HepG2 (cell line): ENCODE measurements at regions not wholly inside any gene's neighbourhood (a gene's known extent, or its start where the extent isn't known, plus 50 kb on each side); places are given as distances from the start of the nearest gene placed in this dataset.
"Not testable (repeated sequence)": the region's sequence is repeated elsewhere in the genome, so short reads cannot be mapped to it uniquely, and the experiment has no call there.

Experiments
- ATAC-seq: fragments of 200-7000 bp; cut with Tn5 transposase; 3 replicates; pipeline ENCODE4 v1.9.1; 2020; ENCODE audit warnings: mild to moderate bottlenecking, moderate library complexity
- BruUV-seq: library from RNA; stranded (reverse); fragments of 400-500 nt; replicated peaks from 2 replicates; lab custom pipeline; 2021; lab: Mats Ljungman, UMichigan
- CTCF ChIA-PET: fragments of 300-600 bp; formaldehyde crosslinking; extraction: SDS; loops from one replicate; lab custom pipeline; 2021; ENCODE audit warnings: low total read pairs, inconsistent platforms, low intra/inter-chr PET ratio; lab: Yijun Ruan, JAX
- POLR2A ChIA-PET: fragments of 350-600 bp; sonication (Branson Sonifier 250); formaldehyde crosslinking; loops from one replicate; lab custom pipeline; 2020; ENCODE audit warnings: antibody characterized with exemption, inconsistent platforms; lab: Yijun Ruan, JAX
- DNase-seq: peaks from one replicate; pipeline ENCODE4 v3.0.0-alpha.2; 2015; ENCODE audit warnings: low spot score
- FAIRE-seq: peaks from 3 replicates; lab custom pipeline; 2011; peaks lifted over from hg19 to GRCh38; lab: Jason Lieb, UNC
- H2AFZ ChIP-seq: one replicate; pipeline ENCODE4 v1.6.1; 2011; ENCODE audit warnings: low read length, inconsistent platforms
- H3K27ac ChIP-seq: fragments of 300-600 bp; 3 replicates; pipeline ENCODE4 v1.8.0; 2011; ENCODE audit warnings: mixed run types, mild to moderate bottlenecking, mixed read lengths, low read length, inconsistent platforms; ENCODE audit not compliant: insufficient read depth; ENCODE audit errors: extremely low read length
- H3K27me3 ChIP-seq, 2 experiments: fragments of 200-600 bp in 1 of 2; 2 replicates in 1 of 2; 3 replicates in 1 of 2; pipeline versions ENCODE4 v1.6.0 to v1.8.0; 2011; ENCODE audit warnings: low read length in 2 of 2, mild to moderate bottlenecking in 2 of 2, moderate library complexity in 2 of 2, inconsistent platforms in 1 of 2; ENCODE audit not compliant: insufficient read depth in 2 of 2, control insufficient read depth in 1 of 2
- H3K36me3 ChIP-seq, 2 experiments: fragments of 200-600 bp in 1 of 2; replicated peaks in 1 of 2; 2 replicates in 1 of 2; 3 replicates in 1 of 2; pipeline versions ENCODE4 v1.5.1 to v1.8.0; 2011; ENCODE audit warnings: low read length in 2 of 2, inconsistent platforms in 1 of 2; ENCODE audit not compliant: insufficient read depth in 2 of 2, control insufficient read depth in 1 of 2
- H3K4me1 ChIP-seq: 2 replicates; pipeline ENCODE4 v1.5.1; 2012; ENCODE audit warnings: low read length, inconsistent platforms; ENCODE audit not compliant: insufficient read depth
- H3K4me2 ChIP-seq: 2 replicates; pipeline ENCODE4 v1.6.0; 2011; ENCODE audit warnings: low read depth, low read length, inconsistent platforms
- H3K4me3 ChIP-seq, 3 experiments: fragments of 200-600 bp in 1 of 3; sonication (generic), shearing (Covaris generic) in 1 of 3; replicated peaks in 1 of 3; 2 replicates each; pipeline ENCODE4 v1.5.1; 2011 to 2016; ENCODE audit warnings: low read length in 3 of 3, inconsistent platforms in 2 of 3, low read depth in 2 of 3, mild to moderate bottlenecking in 2 of 3, control low read depth in 1 of 3, mixed read lengths in 1 of 3; ENCODE audit not compliant: insufficient read depth in 1 of 3
- H3K79me2 ChIP-seq: one replicate; pipeline ENCODE4 v1.6.1; 2011; ENCODE audit warnings: low read length, inconsistent platforms; ENCODE audit not compliant: insufficient read depth
- H3K9ac ChIP-seq: 2 replicates; pipeline ENCODE4 v1.6.0; 2011; ENCODE audit warnings: mild to moderate bottlenecking, low read depth, low read length, inconsistent platforms; ENCODE audit not compliant: insufficient read depth
- H3K9me3 ChIP-seq: 2 replicates; pipeline ENCODE4 v1.5.1; 2012; ENCODE audit warnings: mild to moderate bottlenecking, low read length
- H4K20me1 ChIP-seq: 2 replicates; pipeline ENCODE4 v1.6.0; 2011; ENCODE audit warnings: inconsistent platforms, mild to moderate bottlenecking, low read length, moderate library complexity; ENCODE audit not compliant: insufficient read depth
- PAF1 ChIP-seq: IDR thresholded peaks from 2 replicates; pipeline ENCODE4 v1.6.1; 2016; ENCODE audit warnings: missing genetic modification reagents, missing compliant biosample characterization
- SNRNP70 ChIP-seq: fragments of 200-400 bp; formaldehyde crosslinking; IDR thresholded peaks from 2 replicates; pipeline ENCODE4 v1.6.1; 2017; ENCODE audit warnings: mild to moderate bottlenecking, low read depth, low read length, moderate library complexity
- TGIF2 ChIP-seq: IDR thresholded peaks from 2 replicates; pipeline ENCODE4 v1.6.1; 2016; ENCODE audit warnings: control low read depth, missing compliant biosample characterization
- WGBS: methylation state at CpG from one replicate; pipeline ENCODE4 v1.1.6; 2017; ENCODE audit warnings: low lambda C conversion rate; 5-methylcytosine and 5-hydroxymethylcytosine counted together
- in situ Hi-C: cut with HindIII; loops from 2 replicates; pipeline ENCODE4 v1.10.0; 2017; ENCODE audit warnings: low pct_unique_long_range_greater_than_20kb; ENCODE audit not compliant: extremely low pct_ligation_motif_present
- intact Hi-C: fragments of 100-400 bp; cut with micrococcal nuclease; formaldehyde crosslinking; loops from one replicate; pipeline ENCODE4 v1.10.0; 2022; ENCODE audit not compliant: unreplicated experiment
- TF ChIP-seq, protein P1 (sequence below): conservative IDR thresholded peaks from 2 replicates; pipeline ENCODE4 v1.6.1; 2018; ENCODE audit warnings: missing genetic modification reagents
- TF ChIP-seq, protein P2 (sequence below): sonication (generic); formaldehyde crosslinking; IDR thresholded peaks from 2 replicates; pipeline ENCODE4 v1.8.1; 2023; ENCODE audit warnings: missing genetic modification reagents, inconsistent platforms, borderline replicate concordance
- TF ChIP-seq, protein P3 (sequence below): sonication (generic); formaldehyde crosslinking; IDR thresholded peaks from 2 replicates; pipeline ENCODE4 v1.4.0; 2020; ENCODE audit warnings: missing genetic modification reagents, mild to moderate bottlenecking, borderline replicate concordance

- TF ChIP-seq TGIF2 (CRISPR knock-in tag): no peak
- TF ChIP-seq SNRNP70: no peak
- TF ChIP-seq, protein P1, sequence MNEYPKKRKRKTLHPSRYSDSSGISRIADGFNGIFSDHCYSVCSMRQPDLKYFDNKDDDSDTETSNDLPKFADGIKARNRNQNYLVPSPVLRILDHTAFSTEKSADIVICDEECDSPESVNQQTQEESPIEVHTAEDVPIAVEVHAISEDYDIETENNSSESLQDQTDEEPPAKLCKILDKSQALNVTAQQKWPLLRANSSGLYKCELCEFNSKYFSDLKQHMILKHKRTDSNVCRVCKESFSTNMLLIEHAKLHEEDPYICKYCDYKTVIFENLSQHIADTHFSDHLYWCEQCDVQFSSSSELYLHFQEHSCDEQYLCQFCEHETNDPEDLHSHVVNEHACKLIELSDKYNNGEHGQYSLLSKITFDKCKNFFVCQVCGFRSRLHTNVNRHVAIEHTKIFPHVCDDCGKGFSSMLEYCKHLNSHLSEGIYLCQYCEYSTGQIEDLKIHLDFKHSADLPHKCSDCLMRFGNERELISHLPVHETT (CRISPR knock-in tag): no peak
- TF ChIP-seq PAF1 (CRISPR knock-in tag): no peak
- TF ChIP-seq, protein P2, sequence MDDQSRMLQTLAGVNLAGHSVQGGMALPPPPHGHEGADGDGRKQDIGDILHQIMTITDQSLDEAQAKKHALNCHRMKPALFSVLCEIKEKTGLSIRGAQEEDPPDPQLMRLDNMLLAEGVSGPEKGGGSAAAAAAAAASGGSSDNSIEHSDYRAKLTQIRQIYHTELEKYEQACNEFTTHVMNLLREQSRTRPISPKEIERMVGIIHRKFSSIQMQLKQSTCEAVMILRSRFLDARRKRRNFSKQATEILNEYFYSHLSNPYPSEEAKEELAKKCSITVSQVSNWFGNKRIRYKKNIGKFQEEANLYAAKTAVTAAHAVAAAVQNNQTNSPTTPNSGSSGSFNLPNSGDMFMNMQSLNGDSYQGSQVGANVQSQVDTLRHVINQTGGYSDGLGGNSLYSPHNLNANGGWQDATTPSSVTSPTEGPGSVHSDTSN: no peak
- TF ChIP-seq, protein P3, sequence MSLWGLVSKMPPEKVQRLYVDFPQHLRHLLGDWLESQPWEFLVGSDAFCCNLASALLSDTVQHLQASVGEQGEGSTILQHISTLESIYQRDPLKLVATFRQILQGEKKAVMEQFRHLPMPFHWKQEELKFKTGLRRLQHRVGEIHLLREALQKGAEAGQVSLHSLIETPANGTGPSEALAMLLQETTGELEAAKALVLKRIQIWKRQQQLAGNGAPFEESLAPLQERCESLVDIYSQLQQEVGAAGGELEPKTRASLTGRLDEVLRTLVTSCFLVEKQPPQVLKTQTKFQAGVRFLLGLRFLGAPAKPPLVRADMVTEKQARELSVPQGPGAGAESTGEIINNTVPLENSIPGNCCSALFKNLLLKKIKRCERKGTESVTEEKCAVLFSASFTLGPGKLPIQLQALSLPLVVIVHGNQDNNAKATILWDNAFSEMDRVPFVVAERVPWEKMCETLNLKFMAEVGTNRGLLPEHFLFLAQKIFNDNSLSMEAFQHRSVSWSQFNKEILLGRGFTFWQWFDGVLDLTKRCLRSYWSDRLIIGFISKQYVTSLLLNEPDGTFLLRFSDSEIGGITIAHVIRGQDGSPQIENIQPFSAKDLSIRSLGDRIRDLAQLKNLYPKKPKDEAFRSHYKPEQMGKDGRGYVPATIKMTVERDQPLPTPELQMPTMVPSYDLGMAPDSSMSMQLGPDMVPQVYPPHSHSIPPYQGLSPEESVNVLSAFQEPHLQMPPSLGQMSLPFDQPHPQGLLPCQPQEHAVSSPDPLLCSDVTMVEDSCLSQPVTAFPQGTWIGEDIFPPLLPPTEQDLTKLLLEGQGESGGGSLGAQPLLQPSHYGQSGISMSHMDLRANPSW: no peak
Measured at GRCh38 chr15:26032162-26032846, 169.2 kb upstream of the ATP10A start (continued).

DNA sequence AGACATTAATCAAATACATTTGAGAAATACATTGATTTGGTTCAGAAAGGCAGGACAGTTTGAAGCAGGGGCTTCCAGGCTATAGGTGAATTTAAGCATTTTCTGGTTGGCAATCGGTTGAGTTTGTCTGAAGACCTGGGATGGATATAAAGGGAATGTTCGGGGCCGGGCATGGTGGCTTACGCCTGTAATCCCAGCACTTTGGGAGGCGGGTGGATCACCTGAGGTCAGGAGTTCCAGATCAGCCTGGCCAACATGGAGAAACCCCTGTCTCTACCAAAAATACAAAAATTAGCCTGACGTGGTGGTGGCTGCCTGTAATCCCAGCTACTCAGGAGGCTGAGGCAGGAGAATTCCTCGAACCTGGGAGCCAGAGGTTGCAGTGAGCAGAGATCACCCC, 166.5 kb upstream of the ATP10A start:
- in situ Hi-C loops, H3K27ac ChIP-seq, H3K27me3 ChIP-seq, H3K9ac ChIP-seq, ATAC-seq, DNase-seq, BruUV-seq, H3K4me3 ChIP-seq, H3K36me3 ChIP-seq, H2AFZ ChIP-seq, CTCF ChIA-PET, H3K79me2 ChIP-seq, intact Hi-C loops, H3K4me1 ChIP-seq, POLR2A ChIA-PET, H3K9me3 ChIP-seq, H3K4me2 ChIP-seq, H4K20me1 ChIP-seq, FAIRE-seq: not testable (repeated sequence)
- WGBS: 11% methylated on average over 7 of the region's 7 CpGs
